Prostate gland (tissue), 2 donors: ENCODE measurements at regions not wholly inside any gene's neighbourhood (a gene's known extent, or its start where the extent isn't known, plus 50 kb on each side); places are given as distances from the start of the nearest gene placed in this dataset.

Source experiments
- POLR2AphosphoS5 ChIP-seq: sonication (generic); formaldehyde crosslinking; IDR thresholded peaks from one replicate; pipeline ENCODE4 v1.6.1; 2017; ENCODE audit warnings: antibody characterized with exemption
- TF ChIP-seq, protein P1 (sequence below), 4 experiments: fragments of 200-600 bp in 2 of 4; fragments of 450-650 bp in 2 of 4; sonication (generic) in 2 of 4; IDR thresholded peaks; 1 replicate in 3 of 4; 2 replicates in 1 of 4; pipeline ENCODE4 v1.5.1; 2016 to 2019; ENCODE audit warnings: antibody characterized with exemption in 4 of 4, mild to moderate bottlenecking in 2 of 4, moderate library complexity in 2 of 4

DNA sequence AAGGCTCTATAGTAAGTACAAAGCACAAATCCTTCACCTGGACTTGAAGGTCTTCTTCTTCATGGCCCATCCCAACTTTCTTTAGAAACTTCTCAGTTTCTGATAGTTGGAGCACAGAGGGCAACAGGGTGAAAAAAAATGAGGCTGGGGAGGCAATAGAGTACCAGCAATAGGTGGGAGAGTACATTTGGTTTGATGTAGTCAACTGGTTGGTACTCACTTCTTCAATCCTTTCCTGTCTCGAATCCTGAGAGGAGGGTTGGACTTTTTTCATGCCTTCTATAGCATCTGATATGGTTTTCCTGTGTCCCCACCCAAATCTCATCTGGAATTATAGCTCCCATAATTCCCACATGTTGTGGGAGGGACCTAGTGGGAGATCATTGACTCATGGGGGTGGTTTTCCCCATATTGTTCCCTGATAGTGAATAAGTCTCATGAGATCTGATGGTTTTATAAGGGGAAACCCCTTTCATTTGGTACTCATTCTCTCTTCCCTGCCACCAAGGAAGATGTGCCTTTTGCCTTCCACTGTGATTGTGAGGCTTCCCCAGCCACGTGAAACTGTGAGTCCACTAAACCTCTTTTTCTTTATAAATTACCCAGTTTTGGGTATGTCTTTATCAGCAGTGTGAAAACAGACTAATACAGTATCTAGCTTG lies 75.9 kb upstream of the LCLAT1 start:
- TF ChIP-seq POLR2AphosphoS5, result no peak
- TF ChIP-seq, protein P1, sequence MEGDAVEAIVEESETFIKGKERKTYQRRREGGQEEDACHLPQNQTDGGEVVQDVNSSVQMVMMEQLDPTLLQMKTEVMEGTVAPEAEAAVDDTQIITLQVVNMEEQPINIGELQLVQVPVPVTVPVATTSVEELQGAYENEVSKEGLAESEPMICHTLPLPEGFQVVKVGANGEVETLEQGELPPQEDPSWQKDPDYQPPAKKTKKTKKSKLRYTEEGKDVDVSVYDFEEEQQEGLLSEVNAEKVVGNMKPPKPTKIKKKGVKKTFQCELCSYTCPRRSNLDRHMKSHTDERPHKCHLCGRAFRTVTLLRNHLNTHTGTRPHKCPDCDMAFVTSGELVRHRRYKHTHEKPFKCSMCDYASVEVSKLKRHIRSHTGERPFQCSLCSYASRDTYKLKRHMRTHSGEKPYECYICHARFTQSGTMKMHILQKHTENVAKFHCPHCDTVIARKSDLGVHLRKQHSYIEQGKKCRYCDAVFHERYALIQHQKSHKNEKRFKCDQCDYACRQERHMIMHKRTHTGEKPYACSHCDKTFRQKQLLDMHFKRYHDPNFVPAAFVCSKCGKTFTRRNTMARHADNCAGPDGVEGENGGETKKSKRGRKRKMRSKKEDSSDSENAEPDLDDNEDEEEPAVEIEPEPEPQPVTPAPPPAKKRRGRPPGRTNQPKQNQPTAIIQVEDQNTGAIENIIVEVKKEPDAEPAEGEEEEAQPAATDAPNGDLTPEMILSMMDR (IDR thresholded peaks at IDR 0.05), result no peak
